GM23338 (cell line): ENCODE measurements at regions not wholly inside any gene's neighbourhood (a gene's known extent, or its start where the extent isn't known, plus 50 kb on each side); places are given as distances from the start of the nearest gene placed in this dataset.

ENCODE experiments used
- EZH2 ChIP-seq: fragments of 200-600 bp; sonication (generic); IDR thresholded peaks from one replicate; pipeline ENCODE4 v1.8.0; 2017; ENCODE audit warnings: antibody characterized with exemption, mild to moderate bottlenecking, low read depth; ENCODE audit not compliant: unreplicated experiment
- EZH2phosphoT487 ChIP-seq: fragments of 200-600 bp; sonication (generic); IDR thresholded peaks from one replicate; pipeline ENCODE4 v1.8.1; 2018; ENCODE audit warnings: antibody characterized with exemption; ENCODE audit not compliant: unreplicated experiment
- NANOG ChIP-seq: IDR thresholded peaks from 2 replicates; pipeline ENCODE4 v1.6.1; 2016; ENCODE audit warnings: antibody characterized with exemption, borderline replicate concordance
- REST ChIP-seq: IDR thresholded peaks from one replicate; pipeline ENCODE4 v1.6.1; 2018; ENCODE audit warnings: antibody characterized with exemption; ENCODE audit not compliant: unreplicated experiment
- TF ChIP-seq, protein P1 (sequence below), 2 experiments: fragments of 200-600 bp in 1 of 2; sonication (generic) in 1 of 2; conservative IDR thresholded peaks; 2 replicates each; pipeline versions ENCODE4 v1.5.1 to v1.6.1; 2016 to 2017; ENCODE audit warnings: antibody characterized with exemption in 2 of 2, low read depth in 2 of 2, mild to moderate bottlenecking in 2 of 2, moderate library complexity in 1 of 2

- TF ChIP-seq, protein P1, sequence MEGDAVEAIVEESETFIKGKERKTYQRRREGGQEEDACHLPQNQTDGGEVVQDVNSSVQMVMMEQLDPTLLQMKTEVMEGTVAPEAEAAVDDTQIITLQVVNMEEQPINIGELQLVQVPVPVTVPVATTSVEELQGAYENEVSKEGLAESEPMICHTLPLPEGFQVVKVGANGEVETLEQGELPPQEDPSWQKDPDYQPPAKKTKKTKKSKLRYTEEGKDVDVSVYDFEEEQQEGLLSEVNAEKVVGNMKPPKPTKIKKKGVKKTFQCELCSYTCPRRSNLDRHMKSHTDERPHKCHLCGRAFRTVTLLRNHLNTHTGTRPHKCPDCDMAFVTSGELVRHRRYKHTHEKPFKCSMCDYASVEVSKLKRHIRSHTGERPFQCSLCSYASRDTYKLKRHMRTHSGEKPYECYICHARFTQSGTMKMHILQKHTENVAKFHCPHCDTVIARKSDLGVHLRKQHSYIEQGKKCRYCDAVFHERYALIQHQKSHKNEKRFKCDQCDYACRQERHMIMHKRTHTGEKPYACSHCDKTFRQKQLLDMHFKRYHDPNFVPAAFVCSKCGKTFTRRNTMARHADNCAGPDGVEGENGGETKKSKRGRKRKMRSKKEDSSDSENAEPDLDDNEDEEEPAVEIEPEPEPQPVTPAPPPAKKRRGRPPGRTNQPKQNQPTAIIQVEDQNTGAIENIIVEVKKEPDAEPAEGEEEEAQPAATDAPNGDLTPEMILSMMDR (conservative IDR thresholded peaks at IDR 0.05; ENCODE audit: low read depth in 2 of 2), result no peak
- no peak for TF ChIP-seq REST
- no peak for TF ChIP-seq EZH2
- no peak for TF ChIP-seq EZH2phosphoT487
- no peak for TF ChIP-seq NANOG
These were observed 148.6 kb downstream of the PPIAL4G start for GRCh38 chr1:148334339-148335130.
